ENCODE measurements at regions not wholly inside any gene's neighbourhood (a gene's known extent, or its start where the extent isn't known, plus 50 kb on each side); places are given as distances from the start of the nearest gene placed in this dataset.

DNA sequence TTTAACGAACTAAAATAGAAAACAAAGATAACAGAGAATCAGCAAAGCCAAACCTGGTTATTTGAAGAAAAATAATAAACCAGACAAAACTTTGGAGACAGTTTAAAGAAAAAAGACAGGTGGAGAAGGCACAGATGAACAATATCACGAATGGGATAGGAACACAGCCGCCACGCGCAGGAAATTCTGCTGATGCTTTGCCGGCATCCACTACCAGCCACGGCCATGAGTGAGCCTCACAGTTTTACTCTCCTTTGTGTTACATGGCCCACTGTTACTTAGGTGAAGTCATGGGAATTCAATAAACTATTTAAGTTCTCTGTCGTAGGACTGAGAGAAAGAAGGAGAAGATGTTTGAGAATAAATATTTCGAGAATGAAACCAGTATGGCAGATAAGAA, 503.4 kb downstream of the TTLL7 start:
- TF ChIP-seq, protein P1, sequence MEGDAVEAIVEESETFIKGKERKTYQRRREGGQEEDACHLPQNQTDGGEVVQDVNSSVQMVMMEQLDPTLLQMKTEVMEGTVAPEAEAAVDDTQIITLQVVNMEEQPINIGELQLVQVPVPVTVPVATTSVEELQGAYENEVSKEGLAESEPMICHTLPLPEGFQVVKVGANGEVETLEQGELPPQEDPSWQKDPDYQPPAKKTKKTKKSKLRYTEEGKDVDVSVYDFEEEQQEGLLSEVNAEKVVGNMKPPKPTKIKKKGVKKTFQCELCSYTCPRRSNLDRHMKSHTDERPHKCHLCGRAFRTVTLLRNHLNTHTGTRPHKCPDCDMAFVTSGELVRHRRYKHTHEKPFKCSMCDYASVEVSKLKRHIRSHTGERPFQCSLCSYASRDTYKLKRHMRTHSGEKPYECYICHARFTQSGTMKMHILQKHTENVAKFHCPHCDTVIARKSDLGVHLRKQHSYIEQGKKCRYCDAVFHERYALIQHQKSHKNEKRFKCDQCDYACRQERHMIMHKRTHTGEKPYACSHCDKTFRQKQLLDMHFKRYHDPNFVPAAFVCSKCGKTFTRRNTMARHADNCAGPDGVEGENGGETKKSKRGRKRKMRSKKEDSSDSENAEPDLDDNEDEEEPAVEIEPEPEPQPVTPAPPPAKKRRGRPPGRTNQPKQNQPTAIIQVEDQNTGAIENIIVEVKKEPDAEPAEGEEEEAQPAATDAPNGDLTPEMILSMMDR (IDR thresholded peaks at IDR 0.05), result no peak
- no peak for TF ChIP-seq POLR2A (IDR thresholded peaks at IDR 0.05)

All from Peyer's patch (tissue), 4 donors.